ENCODE measurements at regions not wholly inside any gene's neighbourhood (a gene's known extent, or its start where the extent isn't known, plus 50 kb on each side); places are given as distances from the start of the nearest gene placed in this dataset.

DNA sequence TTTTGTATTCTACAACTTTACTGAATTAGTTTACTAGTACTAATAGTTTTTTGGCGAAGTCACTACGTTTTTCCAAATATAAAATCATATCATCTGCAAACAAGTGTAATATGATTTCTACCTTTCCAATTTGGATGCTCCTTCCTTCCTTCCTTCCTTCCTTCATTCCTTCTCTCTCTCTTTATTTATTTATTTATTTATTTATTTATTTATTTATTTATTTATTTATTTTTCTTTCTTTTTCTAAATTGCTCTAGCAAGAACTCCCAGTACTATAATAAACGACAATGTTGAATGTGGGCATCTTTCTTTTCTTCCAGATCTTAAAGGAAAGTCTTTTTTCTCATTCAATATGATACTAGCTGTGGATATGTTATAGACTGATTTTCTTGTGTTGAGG lies 656.0 kb upstream of the LUZP2 start:
- Histone ChIP-seq H3K4me3 (no peak overlapping the region), H3K79me2 (ENCODE audit: low read depth) (no peaks in the 10 kb centered on the region), H3F3A (ENCODE audit: insufficient read depth, low read depth) (no peaks in the 10 kb centered on the region), H4K20me1 (ENCODE audit: insufficient read depth) (no peaks in the 10 kb centered on the region), H3K27ac (no peak overlapping the region), H3K27me3 (ENCODE audit: insufficient read depth, low read depth) (no peaks in the 10 kb centered on the region), H3K36me3 (ENCODE audit: low read depth) (no peaks in the 10 kb centered on the region), H2AFZ (no peak overlapping the region), H3K4me2 (no peak overlapping the region), H3K9me3 (ENCODE audit: insufficient read depth, low read depth) (no peaks in the 10 kb centered on the region), H3K4me1 (replicated peaks; ENCODE audit: insufficient read depth) (no peaks in the 10 kb centered on the region), H3K9me2 (ENCODE audit: insufficient read depth) (no peaks in the 10 kb centered on the region)
- BruUV-seq (replicated peaks) = no TSS peak
- no peak for DNase-seq
- ChIA-PET CTCF (no interaction called here), POLR2A (ENCODE audit: unreplicated experiment) (no interaction called here)
- intact Hi-C loops (cut with micrococcal nuclease; ENCODE audit: unreplicated experiment) = no loop called here
- no peak for TF ChIP-seq EZH2 (IDR thresholded peaks at IDR 0.05; ENCODE audit: low read depth)
- TF ChIP-seq, protein P1, sequence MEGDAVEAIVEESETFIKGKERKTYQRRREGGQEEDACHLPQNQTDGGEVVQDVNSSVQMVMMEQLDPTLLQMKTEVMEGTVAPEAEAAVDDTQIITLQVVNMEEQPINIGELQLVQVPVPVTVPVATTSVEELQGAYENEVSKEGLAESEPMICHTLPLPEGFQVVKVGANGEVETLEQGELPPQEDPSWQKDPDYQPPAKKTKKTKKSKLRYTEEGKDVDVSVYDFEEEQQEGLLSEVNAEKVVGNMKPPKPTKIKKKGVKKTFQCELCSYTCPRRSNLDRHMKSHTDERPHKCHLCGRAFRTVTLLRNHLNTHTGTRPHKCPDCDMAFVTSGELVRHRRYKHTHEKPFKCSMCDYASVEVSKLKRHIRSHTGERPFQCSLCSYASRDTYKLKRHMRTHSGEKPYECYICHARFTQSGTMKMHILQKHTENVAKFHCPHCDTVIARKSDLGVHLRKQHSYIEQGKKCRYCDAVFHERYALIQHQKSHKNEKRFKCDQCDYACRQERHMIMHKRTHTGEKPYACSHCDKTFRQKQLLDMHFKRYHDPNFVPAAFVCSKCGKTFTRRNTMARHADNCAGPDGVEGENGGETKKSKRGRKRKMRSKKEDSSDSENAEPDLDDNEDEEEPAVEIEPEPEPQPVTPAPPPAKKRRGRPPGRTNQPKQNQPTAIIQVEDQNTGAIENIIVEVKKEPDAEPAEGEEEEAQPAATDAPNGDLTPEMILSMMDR (conservative IDR thresholded peaks at IDR 0.05) = no peak

DNA sequence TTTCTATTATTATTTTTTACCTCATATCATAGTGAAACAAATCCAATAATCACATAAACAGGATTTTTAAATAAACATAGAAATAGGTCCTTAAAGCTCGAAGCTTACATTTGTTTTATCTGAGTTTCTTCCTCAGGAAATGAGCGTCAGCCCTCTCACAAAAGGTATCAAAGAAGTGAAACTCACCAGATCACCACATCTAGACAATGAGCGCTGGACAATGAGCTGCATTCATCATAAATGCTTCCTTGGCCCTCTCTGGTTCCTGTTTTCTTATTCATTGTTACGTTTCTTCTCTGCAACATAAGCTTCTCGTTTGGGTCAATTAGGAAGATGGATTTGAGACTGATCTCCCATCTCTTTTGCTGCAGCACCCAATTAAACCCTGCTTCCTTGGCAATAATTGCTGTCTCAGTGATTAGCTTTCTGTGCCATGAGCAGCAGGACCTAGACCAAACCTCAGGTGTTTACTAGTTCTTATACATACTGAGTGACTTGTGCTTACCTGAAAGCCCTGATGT lies 649.9 kb upstream of the LUZP2 start:
- H3K9me3 ChIP-seq (ENCODE audit: insufficient read depth, low read depth) = no peaks in the 10 kb centered on the region
- no peak overlapping the region for H3K27ac ChIP-seq
- ChIA-PET CTCF (no interaction called here), POLR2A (ENCODE audit: unreplicated experiment) (no interaction called here)
- no peaks in the 10 kb centered on the region for H3K36me3 ChIP-seq (ENCODE audit: low read depth)
- BruUV-seq (replicated peaks) = no TSS peak
- TF ChIP-seq, protein P1 (conservative IDR thresholded peaks at IDR 0.05) = no peak
- TF ChIP-seq EZH2 (IDR thresholded peaks at IDR 0.05; ENCODE audit: low read depth) = no peak
- intact Hi-C loops (cut with micrococcal nuclease; ENCODE audit: unreplicated experiment) = no loop called here
- no peaks in the 10 kb centered on the region for H3F3A ChIP-seq (ENCODE audit: insufficient read depth, low read depth)
- H3K79me2 ChIP-seq (ENCODE audit: low read depth) = no peaks in the 10 kb centered on the region
- H4K20me1 ChIP-seq (ENCODE audit: insufficient read depth) = no peaks in the 10 kb centered on the region
- H2AFZ ChIP-seq = no peak overlapping the region
- H3K9me2 ChIP-seq (ENCODE audit: insufficient read depth) = no peaks in the 10 kb centered on the region
- H3K27me3 ChIP-seq (ENCODE audit: insufficient read depth, low read depth) = no peaks in the 10 kb centered on the region
- H3K4me2 ChIP-seq = no peak overlapping the region
- H3K4me1 ChIP-seq (replicated peaks; ENCODE audit: insufficient read depth) = no peaks in the 10 kb centered on the region
- H3K4me3 ChIP-seq = no peak overlapping the region
- no peak for DNase-seq

DNA sequence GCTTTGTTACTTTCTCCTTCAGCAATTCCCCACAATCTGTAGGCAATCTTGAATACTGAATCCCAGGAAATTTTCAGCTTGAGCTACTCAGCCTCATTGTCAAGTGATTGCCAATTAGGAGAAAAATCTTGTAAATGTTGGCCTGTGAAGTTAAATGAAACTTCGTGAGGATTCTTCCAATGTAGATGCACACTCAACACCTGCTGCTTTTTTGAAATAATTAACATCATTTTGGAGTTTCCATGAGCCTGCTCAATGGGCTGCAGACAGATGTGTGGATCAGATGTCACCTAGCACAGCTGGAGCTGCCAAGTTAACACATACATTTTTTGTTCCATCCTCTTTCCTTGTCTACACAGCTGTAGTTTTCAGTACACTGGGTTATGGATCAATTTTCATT lies 645.6 kb upstream of the LUZP2 start:
- no peaks in the 10 kb centered on the region for H3K9me2 ChIP-seq (ENCODE audit: insufficient read depth)
- H3K27ac ChIP-seq = no peak overlapping the region
- TF ChIP-seq, protein P1 (conservative IDR thresholded peaks at IDR 0.05) = no peak
- TF ChIP-seq EZH2 (IDR thresholded peaks at IDR 0.05; ENCODE audit: low read depth) = no peak
- H3K36me3 ChIP-seq (ENCODE audit: low read depth) = no peaks in the 10 kb centered on the region
- no peaks in the 10 kb centered on the region for H3K27me3 ChIP-seq (ENCODE audit: insufficient read depth, low read depth)
- no peaks in the 10 kb centered on the region for H3K4me1 ChIP-seq (replicated peaks; ENCODE audit: insufficient read depth)
- intact Hi-C loops (cut with micrococcal nuclease; ENCODE audit: unreplicated experiment) = no loop called here
- no peak overlapping the region for H3K4me3 ChIP-seq
- CTCF ChIA-PET = no interaction called here
- POLR2A ChIA-PET (ENCODE audit: unreplicated experiment) = no interaction called here
- BruUV-seq (replicated peaks) = no TSS peak
- H3K79me2 ChIP-seq (ENCODE audit: low read depth) = no peaks in the 10 kb centered on the region
- DNase-seq = no peak
- H3F3A ChIP-seq (ENCODE audit: insufficient read depth, low read depth) = no peaks in the 10 kb centered on the region
- no peaks in the 10 kb centered on the region for H3K9me3 ChIP-seq (ENCODE audit: insufficient read depth, low read depth)
- H2AFZ ChIP-seq = no peak overlapping the region
- H3K4me2 ChIP-seq = no peak overlapping the region
- no peaks in the 10 kb centered on the region for H4K20me1 ChIP-seq (ENCODE audit: insufficient read depth)

Data from PC-9 (cell line).